ENCODE measurements at regions not wholly inside any gene's neighbourhood (a gene's known extent, or its start where the extent isn't known, plus 50 kb on each side); places are given as distances from the start of the nearest gene placed in this dataset.

- no peak for TF ChIP-seq CTCF (conservative IDR thresholded peaks at IDR 0.05)
- no peak for TF ChIP-seq EZH2 (IDR thresholded peaks at IDR 0.05; ENCODE audit: low read depth)
Measured at GRCh38 chr3:178159691-178160220, 376.5 kb upstream of the KCNMB2 start.

Data from PC-9 (cell line).